Amygdala (tissue), 56 donors: ENCODE measurements at regions not wholly inside any gene's neighbourhood (a gene's known extent, or its start where the extent isn't known, plus 50 kb on each side); places are given as distances from the start of the nearest gene placed in this dataset.
"Not testable (repeated sequence)": the region's sequence is repeated elsewhere in the genome, so short reads cannot be mapped to it uniquely, and the experiment has no call there.

ENCODE experiments used
- DNase-seq, 56 donors: peaks; one replicate each; lab custom pipeline; 2025; lab: John Stamatoyannopoulos, UW

- DNase-seq: peak in 11 of 56 donors; percentile 1 to 50 (median 13)
Measured at GRCh38 chr12:111126331-111126730, 206.0 kb upstream of the MYL2 start.

- no peak for DNase-seq
Measured at GRCh38 chr12:111124183-111124582, 203.8 kb upstream of the MYL2 start.

GRCh38 chr12:111123390-111123789 is 203.0 kb upstream of the MYL2 start:
- no peak for DNase-seq

- DNase-seq: no peak
Measured at GRCh38 chr12:111122458-111122878, 202.1 kb upstream of the MYL2 start.

- no peak for DNase-seq
Measured at GRCh38 chr12:111121840-111122239, 201.5 kb upstream of the MYL2 start.

GRCh38 chr12:111120578-111120977 is 200.2 kb upstream of the MYL2 start:
- no peak for DNase-seq

GRCh38 chr12:111117017-111117416 is 196.6 kb upstream of the MYL2 start:
- no peak for DNase-seq

GRCh38 chr12:111113313-111113712 is 192.9 kb upstream of the MYL2 start:
- not testable (repeated sequence) for DNase-seq

- no peak for DNase-seq
Measured at GRCh38 chr12:111112311-111113098, 192.1 kb upstream of the MYL2 start.

GRCh38 chr12:111111681-111112080 is 191.3 kb upstream of the MYL2 start:
- DNase-seq: no peak

- no peak for DNase-seq
Measured at GRCh38 chr12:111110556-111110955, 190.2 kb upstream of the MYL2 start.

GRCh38 chr12:111108726-111109125 is 188.3 kb upstream of the MYL2 start:
- no peak for DNase-seq

GRCh38 chr12:111107392-111108178 is 187.2 kb upstream of the MYL2 start:
- no peak for DNase-seq

GRCh38 chr12:111105294-111105693 is 184.9 kb upstream of the MYL2 start:
- DNase-seq: no peak

GRCh38 chr12:111103583-111103982 is 183.2 kb upstream of the MYL2 start:
- DNase-seq: no peak

- peak in 1 of 56 donors; percentile 8 for DNase-seq
Measured at GRCh38 chr12:111102102-111102739, 181.8 kb upstream of the MYL2 start.

GRCh38 chr12:111101003-111101402 is 180.6 kb upstream of the MYL2 start:
- no peak for DNase-seq

- no peak for DNase-seq
Measured at GRCh38 chr12:111100554-111100953, 180.2 kb upstream of the MYL2 start.

- no peak for DNase-seq
Measured at GRCh38 chr12:111100003-111100402, 179.6 kb upstream of the MYL2 start.

GRCh38 chr12:111099186-111099585 is 178.8 kb upstream of the MYL2 start:
- DNase-seq: no peak
